Chondrocyte (in vitro differentiated cells): ENCODE measurements at regions not wholly inside any gene's neighbourhood (a gene's known extent, or its start where the extent isn't known, plus 50 kb on each side); places are given as distances from the start of the nearest gene placed in this dataset.

Experiments
- DNase-seq: peaks from one replicate; pipeline ENCODE4 v3.0.0; 2021; ENCODE audit warnings: mixed read lengths, low spot score
- H3K27ac Mint-ChIP-seq: one replicate; pipeline ENCODE4 v1.8.0; 2021; ENCODE audit warnings: mild to moderate bottlenecking, moderate library complexity, mixed read lengths; ENCODE audit not compliant: unreplicated experiment
- H3K27me3 Mint-ChIP-seq: 2 replicates; pipeline ENCODE4 v1.8.0; 2021; ENCODE audit warnings: low read depth, mixed read lengths
- H3K36me3 Mint-ChIP-seq: 2 replicates; pipeline ENCODE4 v1.8.0; 2021; ENCODE audit warnings: low read depth, mixed read lengths
- H3K4me1 Mint-ChIP-seq: 2 replicates; pipeline ENCODE4 v1.8.0; 2021; ENCODE audit warnings: low read depth, mild to moderate bottlenecking, mixed read lengths
- H3K4me3 Mint-ChIP-seq: one replicate; pipeline ENCODE4 v1.8.0; 2021; ENCODE audit warnings: mild to moderate bottlenecking, moderate library complexity, mixed read lengths; ENCODE audit not compliant: unreplicated experiment
- H3K9me3 Mint-ChIP-seq: 2 replicates; pipeline ENCODE4 v1.8.0; 2021; ENCODE audit warnings: low read depth, mixed read lengths
- TF ChIP-seq, protein P1 (sequence below): fragments of 200-600 bp; sonication (generic); IDR thresholded peaks from 2 replicates; pipeline ENCODE4 v1.5.0; 2021; ENCODE audit warnings: antibody characterized with exemption, mild to moderate bottlenecking, moderate library complexity

DNA sequence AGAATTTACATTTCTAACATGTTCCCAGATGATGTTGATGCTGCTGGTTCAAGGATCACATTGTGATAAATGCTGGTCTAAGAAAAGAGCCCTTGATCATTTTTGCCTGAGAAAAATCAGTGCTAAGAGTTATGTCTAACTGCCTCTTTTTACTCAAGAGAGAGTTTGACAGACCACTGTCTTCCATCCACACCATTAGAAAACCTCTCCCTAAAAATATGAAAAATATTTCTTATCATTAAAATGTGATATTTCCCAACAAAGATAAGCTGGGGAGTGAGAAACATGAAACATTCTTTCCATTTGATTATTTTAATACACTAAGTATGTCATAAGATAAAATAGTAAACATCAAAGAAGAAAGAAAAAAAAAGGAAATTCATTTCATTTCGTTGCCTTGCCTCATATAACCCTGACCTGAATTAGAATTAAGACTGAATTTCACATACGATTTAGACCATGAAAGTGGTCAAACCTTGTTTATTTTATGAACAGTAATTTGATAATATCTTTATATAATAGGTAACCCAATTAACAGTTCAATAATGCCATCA, 471.8 kb upstream of the ARHGEF26 start:
- no peaks in the 10 kb centered on the region for H3K36me3 Mint-ChIP-seq
- H3K27me3 Mint-ChIP-seq: peaks cover 7% of the 10 kb centered on the region
- H3K4me1 Mint-ChIP-seq: no peaks in the 10 kb centered on the region
- no peak for DNase-seq
- no peak overlapping the region for H3K27ac Mint-ChIP-seq
- H3K4me3 Mint-ChIP-seq: no peak overlapping the region
- TF ChIP-seq, protein P1, sequence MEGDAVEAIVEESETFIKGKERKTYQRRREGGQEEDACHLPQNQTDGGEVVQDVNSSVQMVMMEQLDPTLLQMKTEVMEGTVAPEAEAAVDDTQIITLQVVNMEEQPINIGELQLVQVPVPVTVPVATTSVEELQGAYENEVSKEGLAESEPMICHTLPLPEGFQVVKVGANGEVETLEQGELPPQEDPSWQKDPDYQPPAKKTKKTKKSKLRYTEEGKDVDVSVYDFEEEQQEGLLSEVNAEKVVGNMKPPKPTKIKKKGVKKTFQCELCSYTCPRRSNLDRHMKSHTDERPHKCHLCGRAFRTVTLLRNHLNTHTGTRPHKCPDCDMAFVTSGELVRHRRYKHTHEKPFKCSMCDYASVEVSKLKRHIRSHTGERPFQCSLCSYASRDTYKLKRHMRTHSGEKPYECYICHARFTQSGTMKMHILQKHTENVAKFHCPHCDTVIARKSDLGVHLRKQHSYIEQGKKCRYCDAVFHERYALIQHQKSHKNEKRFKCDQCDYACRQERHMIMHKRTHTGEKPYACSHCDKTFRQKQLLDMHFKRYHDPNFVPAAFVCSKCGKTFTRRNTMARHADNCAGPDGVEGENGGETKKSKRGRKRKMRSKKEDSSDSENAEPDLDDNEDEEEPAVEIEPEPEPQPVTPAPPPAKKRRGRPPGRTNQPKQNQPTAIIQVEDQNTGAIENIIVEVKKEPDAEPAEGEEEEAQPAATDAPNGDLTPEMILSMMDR: no peak
- peaks cover 13% of the 10 kb centered on the region for H3K9me3 Mint-ChIP-seq

DNA sequence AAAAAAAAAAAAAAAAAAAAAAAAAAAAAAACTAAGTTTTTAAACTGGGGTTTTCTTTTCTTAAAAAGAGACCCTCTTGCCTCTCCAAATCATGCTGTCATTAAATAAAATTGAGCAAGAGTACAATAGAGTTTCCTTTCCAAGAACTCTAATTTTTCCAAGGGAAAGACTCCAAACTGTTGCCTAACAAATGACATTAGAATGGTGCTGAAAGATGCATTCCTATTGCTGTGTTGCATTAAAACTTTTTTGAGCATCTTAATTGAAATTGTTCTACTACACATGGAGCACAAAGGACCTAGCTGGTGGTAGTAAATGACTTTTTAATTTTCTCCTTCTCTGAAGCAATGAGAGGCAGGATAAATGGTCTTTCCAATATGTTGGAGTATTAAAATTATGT, 469.1 kb upstream of the ARHGEF26 start:
- Mint-ChIP-seq H3K4me3 (no peak overlapping the region), H3K9me3 (peaks cover 7% of the 10 kb centered on the region), H3K27me3 (peaks cover 7% of the 10 kb centered on the region), H3K36me3 (no peaks in the 10 kb centered on the region), H3K27ac (no peak overlapping the region), H3K4me1 (no peaks in the 10 kb centered on the region)
- no peak for DNase-seq
- TF ChIP-seq, protein P1: no peak

DNA sequence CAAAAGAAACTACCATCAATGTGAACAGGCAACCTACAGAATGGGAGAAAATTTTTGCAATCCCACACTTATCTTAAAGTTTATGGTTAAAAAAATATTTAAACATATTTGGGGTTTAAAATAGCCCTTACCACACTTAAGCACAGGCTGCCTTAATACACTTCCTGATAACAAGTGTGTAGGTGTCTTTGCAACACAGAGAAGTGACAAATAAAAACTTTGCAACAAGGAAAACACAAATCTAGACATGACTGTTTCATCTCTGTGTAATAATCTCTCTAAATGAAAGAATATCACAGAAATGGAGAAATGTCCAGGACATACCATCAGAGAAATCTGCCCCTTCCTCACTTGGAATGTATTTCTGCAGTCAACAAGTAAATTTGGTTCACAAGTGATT, 464.1 kb upstream of the ARHGEF26 start:
- Mint-ChIP-seq H3K36me3 (no peaks in the 10 kb centered on the region), H3K4me1 (no peaks in the 10 kb centered on the region), H3K27ac (no peak overlapping the region), H3K4me3 (no peak overlapping the region), H3K9me3 (peaks cover 21% of the 10 kb centered on the region), H3K27me3 (no peaks in the 10 kb centered on the region)
- no peak for DNase-seq
- TF ChIP-seq, protein P1: no peak

DNA sequence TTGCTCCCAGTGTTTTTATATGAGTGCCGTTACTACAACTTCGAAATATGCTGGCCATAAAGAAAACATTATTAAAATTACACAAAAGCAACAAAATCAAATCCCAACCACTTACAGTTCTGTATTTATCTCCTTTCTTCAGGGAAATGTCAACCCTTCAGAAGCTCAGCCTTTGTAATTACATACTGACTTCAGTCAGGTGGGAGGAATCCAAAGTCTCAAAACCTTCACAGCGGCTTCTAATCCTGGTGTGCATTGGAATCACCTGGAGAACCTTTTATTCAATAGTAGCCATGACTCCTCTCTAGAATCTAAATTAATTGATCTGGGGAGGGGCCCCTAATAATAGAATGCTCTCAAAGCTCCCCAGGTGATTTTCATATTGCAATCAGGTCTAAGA, 463.7 kb upstream of the ARHGEF26 start:
- no peaks in the 10 kb centered on the region for H3K27me3 Mint-ChIP-seq
- H3K4me3 Mint-ChIP-seq: no peak overlapping the region
- DNase-seq: no peak
- peaks cover 21% of the 10 kb centered on the region for H3K9me3 Mint-ChIP-seq
- TF ChIP-seq, protein P1: no peak
- no peaks in the 10 kb centered on the region for H3K36me3 Mint-ChIP-seq
- H3K27ac Mint-ChIP-seq: no peak overlapping the region
- no peaks in the 10 kb centered on the region for H3K4me1 Mint-ChIP-seq

- Mint-ChIP-seq H3K4me3 (no peak overlapping the region), H3K36me3 (no peaks in the 10 kb centered on the region), H3K4me1 (no peaks in the 10 kb centered on the region), H3K9me3 (peaks cover 21% of the 10 kb centered on the region), H3K27ac (no peak overlapping the region), H3K27me3 (no peaks in the 10 kb centered on the region)
- no peak for DNase-seq
- TF ChIP-seq, protein P1: no peak
These were observed 463.1 kb upstream of the ARHGEF26 start for GRCh38 chr3:153658136-153658535.
